ENCODE measurements at regions not wholly inside any gene's neighbourhood (a gene's known extent, or its start where the extent isn't known, plus 50 kb on each side); places are given as distances from the start of the nearest gene placed in this dataset.

GRCh38 chr21:14817311-14817710, 247.5 kb downstream of the NRIP1 start:
- TF ChIP-seq POLR2A (IDR thresholded peaks at IDR 0.05; ENCODE audit: low read depth, low read length) = no peak
- TF ChIP-seq POLR2AphosphoS5 (IDR thresholded peaks at IDR 0.05; ENCODE audit: low read depth, low read length) = no peak

Measured in GM12891 (cell line).